ENCODE measurements at regions not wholly inside any gene's neighbourhood (a gene's known extent, or its start where the extent isn't known, plus 50 kb on each side); places are given as distances from the start of the nearest gene placed in this dataset.

DNA sequence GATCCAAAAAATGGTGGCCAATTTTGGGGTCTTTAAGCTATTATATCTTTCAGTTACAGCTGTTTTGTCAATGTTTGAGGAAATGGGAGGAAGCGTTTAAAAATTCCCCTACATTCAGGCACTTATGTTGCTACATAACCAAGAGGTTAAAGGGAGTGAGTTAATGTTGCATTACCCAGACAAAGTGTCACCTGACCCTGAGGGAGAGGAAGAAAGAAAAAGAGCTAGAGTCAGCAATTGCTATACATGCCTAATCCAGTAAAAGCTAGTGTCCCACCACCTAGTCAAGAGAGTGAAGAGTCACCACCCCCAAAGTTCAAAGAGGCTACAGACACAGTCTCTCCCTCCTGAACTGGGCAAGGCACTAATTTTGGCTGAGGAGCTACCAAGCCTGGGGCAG lies 69.5 kb upstream of the ZNF92 start:
- TF ChIP-seq CTCF (IDR thresholded peaks at IDR 0.05) = no peak
- no peak for TF ChIP-seq POLR2AphosphoS5 (IDR thresholded peaks at IDR 0.05)
- no peak for TF ChIP-seq POLR2A (IDR thresholded peaks at IDR 0.05)

Measured in prostate gland (tissue), 2 donors.